ENCODE measurements at regions not wholly inside any gene's neighbourhood (a gene's known extent, or its start where the extent isn't known, plus 50 kb on each side); places are given as distances from the start of the nearest gene placed in this dataset.

GRCh38 chrX:39779952-39780783 is 317.6 kb downstream of the BCOR start:
- Histone ChIP-seq H3F3A (ENCODE audit: low read length, unreplicated experiment) (no peaks in the 10 kb centered on the region), H3K27me3 (ENCODE audit: low read length) (no peaks in the 10 kb centered on the region), H3K9ac (ENCODE audit: low read length) (no peak overlapping the region), H3K9me3 (ENCODE audit: low read length) (no peaks in the 10 kb centered on the region), H3K36me3 (ENCODE audit: low read depth, low read length) (no peaks in the 10 kb centered on the region), H3K4me3 (ENCODE audit: low read length) (no peak overlapping the region), H4K20me1 (ENCODE audit: low read length) (no peaks in the 10 kb centered on the region), H3K27ac (ENCODE audit: low read length) (no peak overlapping the region), H3K79me2 (ENCODE audit: low read length) (no peaks in the 10 kb centered on the region), H3K4me2 (ENCODE audit: low read length) (no peak overlapping the region), H2AFZ (ENCODE audit: low read length) (no peak overlapping the region), H3K9me2 (replicated peaks; ENCODE audit: low read length) (no peaks in the 10 kb centered on the region), H3K4me1 (ENCODE audit: insufficient read depth, low read length) (no peaks in the 10 kb centered on the region)
- DNase-seq (no peak), ATAC-seq (no peak)
- ChIA-PET CTCF (no interaction called here), POLR2A (ENCODE audit: unreplicated experiment) (no interaction called here)
- TF ChIP-seq CTCF (conservative IDR thresholded peaks at IDR 0.05; ENCODE audit: low read depth, low read length) (no peak), EZH2 (IDR thresholded peaks at IDR 0.05; ENCODE audit: low read length, unreplicated experiment) (no peak), EZH2phosphoT487 (IDR thresholded peaks at IDR 0.05; ENCODE audit: borderline replicate concordance, low read length) (no peak)
- BruUV-seq (replicated peaks), result no TSS peak
- intact Hi-C loops (cut with micrococcal nuclease), result no loop called here

GRCh38 chrX:39782276-39782675 is 315.5 kb downstream of the BCOR start:
- no peak overlapping the region for H3K27ac ChIP-seq (ENCODE audit: low read length)
- no peak for ATAC-seq
- H3F3A ChIP-seq (ENCODE audit: low read length, unreplicated experiment), result no peaks in the 10 kb centered on the region
- intact Hi-C loops (cut with micrococcal nuclease), result no loop called here
- POLR2A ChIA-PET (ENCODE audit: unreplicated experiment), result no interaction called here
- H3K4me1 ChIP-seq (ENCODE audit: insufficient read depth, low read length), result no peaks in the 10 kb centered on the region
- no peak overlapping the region for H2AFZ ChIP-seq (ENCODE audit: low read length)
- no peak overlapping the region for H3K4me2 ChIP-seq (ENCODE audit: low read length)
- H3K4me3 ChIP-seq (ENCODE audit: low read length), result no peak overlapping the region
- no peaks in the 10 kb centered on the region for H3K9me3 ChIP-seq (ENCODE audit: low read length)
- no TSS peak for BruUV-seq (replicated peaks)
- no peaks in the 10 kb centered on the region for H3K36me3 ChIP-seq (ENCODE audit: low read depth, low read length)
- CTCF ChIA-PET, result no interaction called here
- no peaks in the 10 kb centered on the region for H3K27me3 ChIP-seq (ENCODE audit: low read length)
- no peaks in the 10 kb centered on the region for H3K79me2 ChIP-seq (ENCODE audit: low read length)
- TF ChIP-seq CTCF (conservative IDR thresholded peaks at IDR 0.05; ENCODE audit: low read depth, low read length) (no peak), EZH2phosphoT487 (IDR thresholded peaks at IDR 0.05; ENCODE audit: borderline replicate concordance, low read length) (no peak), EZH2 (IDR thresholded peaks at IDR 0.05; ENCODE audit: low read length, unreplicated experiment) (no peak)
- no peaks in the 10 kb centered on the region for H4K20me1 ChIP-seq (ENCODE audit: low read length)
- no peaks in the 10 kb centered on the region for H3K9me2 ChIP-seq (replicated peaks; ENCODE audit: low read length)
- no peak overlapping the region for H3K9ac ChIP-seq (ENCODE audit: low read length)
- no peak for DNase-seq

GRCh38 chrX:39787999-39788398 is 309.8 kb downstream of the BCOR start:
- Histone ChIP-seq H3K27me3 (ENCODE audit: low read length) (no peaks in the 10 kb centered on the region), H3K9me2 (replicated peaks; ENCODE audit: low read length) (no peaks in the 10 kb centered on the region), H4K20me1 (ENCODE audit: low read length) (no peaks in the 10 kb centered on the region), H3K4me3 (ENCODE audit: low read length) (no peak overlapping the region), H3K9ac (ENCODE audit: low read length) (no peak overlapping the region), H3F3A (ENCODE audit: low read length, unreplicated experiment) (no peaks in the 10 kb centered on the region), H3K36me3 (ENCODE audit: low read depth, low read length) (no peaks in the 10 kb centered on the region), H3K27ac (ENCODE audit: low read length) (no peak overlapping the region), H3K9me3 (ENCODE audit: low read length) (no peaks in the 10 kb centered on the region), H2AFZ (ENCODE audit: low read length) (no peak overlapping the region), H3K79me2 (ENCODE audit: low read length) (no peaks in the 10 kb centered on the region), H3K4me1 (ENCODE audit: insufficient read depth, low read length) (no peaks in the 10 kb centered on the region), H3K4me2 (ENCODE audit: low read length) (no peak overlapping the region)
- no peak for DNase-seq
- TF ChIP-seq CTCF (conservative IDR thresholded peaks at IDR 0.05; ENCODE audit: low read depth, low read length), result no peak
- TF ChIP-seq EZH2phosphoT487 (IDR thresholded peaks at IDR 0.05; ENCODE audit: borderline replicate concordance, low read length), result no peak
- no peak for TF ChIP-seq EZH2 (IDR thresholded peaks at IDR 0.05; ENCODE audit: low read length, unreplicated experiment)
- ATAC-seq, result no peak
- BruUV-seq (replicated peaks), result no TSS peak
- POLR2A ChIA-PET (ENCODE audit: unreplicated experiment), result no interaction called here
- intact Hi-C loops (cut with micrococcal nuclease), result no loop called here
- CTCF ChIA-PET, result no interaction called here
